Hematopoietic multipotent progenitor cell treated with erythropoietin and hydrocortisone succinate and interleukin-3 and kit ligand, for 4 days (in vitro differentiated cells): ENCODE measurements at regions not wholly inside any gene's neighbourhood (a gene's known extent, or its start where the extent isn't known, plus 50 kb on each side); places are given as distances from the start of the nearest gene placed in this dataset.
A peak's percentile ranks its signal among the peaks of the same experiment; 100 is the strongest.

ENCODE experiments used
- DNase-seq: peaks from one replicate; pipeline ENCODE4 v3.0.0-alpha.2; 2015

DNA sequence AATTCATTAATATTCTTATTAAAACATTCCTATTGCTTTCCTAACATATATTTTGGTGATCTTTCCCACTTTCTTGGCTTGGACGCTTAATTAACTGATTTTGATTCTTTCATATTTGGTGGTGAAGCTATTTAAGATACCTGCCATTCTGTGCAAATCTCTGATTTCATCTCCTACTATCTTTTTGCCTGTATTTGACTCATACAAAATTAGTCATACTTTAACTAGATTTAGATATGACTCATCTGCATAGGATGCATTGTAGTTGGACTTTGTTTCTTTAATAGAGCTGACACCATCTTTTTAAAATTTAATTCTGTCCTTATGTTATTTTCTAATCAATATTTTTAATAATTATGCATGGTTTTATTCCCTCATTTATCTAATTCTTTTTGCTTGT is 93.8 kb upstream of the PLPPR4 start:
- no peak for DNase-seq

DNA sequence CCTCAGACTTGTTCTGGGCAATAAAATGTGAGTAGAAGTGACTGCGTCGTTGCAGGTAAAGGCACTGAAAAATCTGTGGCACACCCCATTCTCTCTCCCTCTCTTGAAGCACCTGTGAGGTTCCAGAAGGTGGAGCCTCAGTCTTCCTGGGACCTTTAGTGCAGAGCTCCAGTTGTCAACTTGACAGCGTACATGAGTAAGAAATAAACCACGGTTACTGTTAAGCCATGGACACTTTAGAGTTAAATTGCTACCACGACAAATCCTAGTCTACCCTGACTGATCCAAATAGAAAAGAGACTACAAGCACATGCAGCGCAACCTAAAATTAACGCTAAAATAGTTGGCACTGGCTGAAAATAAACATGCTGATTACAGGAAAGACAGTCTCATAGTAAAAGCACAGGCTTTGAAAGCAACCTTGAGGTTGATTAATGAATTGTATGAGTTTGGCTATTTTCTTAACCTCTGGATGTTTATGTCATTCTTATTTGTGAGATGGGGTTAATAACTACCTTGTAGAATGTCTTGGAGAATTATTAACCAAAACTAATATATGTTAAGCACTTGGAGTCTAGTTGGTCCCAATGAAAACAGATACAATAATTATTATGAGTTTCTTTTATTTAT is 93.0 kb upstream of the PLPPR4 start:
- DNase-seq, result no peak

DNA sequence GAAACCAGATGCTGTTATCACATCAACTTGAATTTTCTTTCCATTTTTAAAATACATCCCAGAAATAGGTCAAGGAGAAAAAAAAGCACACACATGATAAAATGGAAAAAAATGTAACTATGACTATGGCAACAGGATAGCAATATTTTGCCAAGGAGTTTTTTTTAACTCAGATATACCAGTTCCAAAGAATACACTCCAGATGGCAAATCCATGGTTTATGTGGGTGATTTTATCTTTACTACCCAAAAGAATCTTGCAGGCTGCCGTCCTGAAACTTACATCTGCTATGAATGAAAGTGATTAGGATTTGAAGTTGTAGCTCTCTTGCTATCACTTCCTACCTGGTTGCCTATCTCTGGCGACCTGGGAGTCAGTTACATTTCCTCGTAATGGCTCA is 91.0 kb upstream of the PLPPR4 start:
- no peak for DNase-seq

- DNase-seq, result no peak
These were observed 90.4 kb upstream of the PLPPR4 start for GRCh38 chr1:99173900-99174299.

DNA sequence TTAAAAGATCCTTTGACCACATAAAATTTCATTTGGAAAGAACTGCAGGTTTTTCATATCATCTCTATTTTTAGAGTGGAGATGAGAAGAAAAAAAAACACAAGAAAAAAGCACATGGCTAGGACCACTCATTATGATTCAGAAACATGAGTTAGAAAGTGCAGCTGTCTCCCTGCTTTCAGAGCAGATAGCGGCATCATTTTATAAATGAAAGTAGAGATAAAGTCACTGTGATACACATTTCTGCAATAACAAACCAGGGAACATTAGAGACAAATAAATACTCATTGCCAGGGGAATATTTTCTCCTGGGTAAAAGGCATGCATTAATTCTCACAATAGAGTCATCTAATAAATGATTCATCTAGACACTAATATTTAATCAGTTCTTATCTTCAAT is 87.5 kb upstream of the PLPPR4 start:
- DNase-seq, result no peak

GRCh38 chr1:99177465-99177864 is 86.8 kb upstream of the PLPPR4 start:
- DNase-seq, result peak; percentile 6

GRCh38 chr1:99180343-99180808 is 83.9 kb upstream of the PLPPR4 start:
- peak; percentile 90 for DNase-seq

GRCh38 chr1:99180915-99181314 is 83.4 kb upstream of the PLPPR4 start:
- DNase-seq, result no peak

DNA sequence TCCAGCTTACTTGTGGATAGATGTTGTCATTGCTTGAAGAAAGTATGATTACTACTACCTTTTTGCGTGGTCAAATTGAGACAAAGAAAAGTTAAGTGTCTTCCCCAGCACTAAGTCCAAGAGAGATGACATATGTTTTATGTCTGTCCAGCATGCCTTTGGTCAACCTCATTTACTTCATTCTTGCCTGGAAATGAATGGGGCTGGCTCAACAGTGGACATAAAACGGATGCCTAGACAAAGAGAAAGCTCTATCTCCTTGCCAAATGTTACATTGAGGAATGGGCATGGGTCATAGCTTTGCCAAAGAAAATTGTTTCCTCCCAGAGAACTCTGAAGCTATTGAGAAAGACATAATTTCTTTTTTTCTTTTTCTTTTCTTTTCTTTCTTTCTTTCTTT is 82.4 kb upstream of the PLPPR4 start:
- no peak for DNase-seq

DNA sequence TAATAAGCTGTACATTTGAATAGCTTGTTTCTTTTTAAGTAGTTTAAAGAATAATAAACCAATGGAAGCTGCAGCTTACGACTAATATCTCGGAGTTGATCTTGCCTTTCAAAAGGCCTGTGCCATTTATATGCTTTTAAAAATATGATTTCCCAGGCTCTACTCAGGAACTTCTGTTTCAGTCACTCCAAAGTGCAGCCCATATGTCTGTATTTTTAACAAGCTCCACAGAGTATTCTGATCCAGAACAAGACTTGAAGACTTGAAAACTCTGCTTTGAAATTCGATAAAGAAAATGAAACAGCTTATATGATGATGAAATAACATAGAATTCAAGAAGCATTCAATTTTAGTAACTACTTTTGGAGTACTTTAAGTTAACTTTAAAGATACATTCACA is 79.1 kb upstream of the PLPPR4 start:
- DNase-seq, result no peak

- DNase-seq, result no peak
These were observed 70.9 kb upstream of the PLPPR4 start for GRCh38 chr1:99193431-99193830.

- no peak for DNase-seq
These were observed 65.9 kb upstream of the PLPPR4 start for GRCh38 chr1:99198393-99198792.

GRCh38 chr1:99207216-99207615 is 57.1 kb upstream of the PLPPR4 start:
- DNase-seq, result no peak
